K562 (cell line): ENCODE measurements at regions not wholly inside any gene's neighbourhood (a gene's known extent, or its start where the extent isn't known, plus 50 kb on each side); places are given as distances from the start of the nearest gene placed in this dataset.

Experiments used
- ATAC-seq: fragments of 200-7000 bp; cut with Tn5 transposase; 3 replicates; pipeline ENCODE4 v1.9.1; 2020; ENCODE audit warnings: moderate library complexity
- BruUV-seq: library from RNA; stranded (reverse); fragments of 400-500 nt; replicated peaks from 2 replicates; lab custom pipeline; 2021; lab: Mats Ljungman, UMichigan
- CTCF ChIA-PET: fragments of 300-600 bp; formaldehyde crosslinking; extraction: SDS; loops from one replicate; lab custom pipeline; 2021; ENCODE audit warnings: low intra/inter-chr PET ratio; lab: Yijun Ruan, JAX
- POLR2A ChIA-PET: fragments of 300-600, 350-650 bp; sonication (Branson Sonifier 250); formaldehyde crosslinking; extraction: SDS; loops from one replicate; lab custom pipeline; 2021; ENCODE audit warnings: antibody characterized with exemption, inconsistent platforms; lab: Yijun Ruan, JAX
- DNase-seq, 4 experiments: peaks; one replicate each; pipeline versions ENCODE4 v3.0.0 to v3.0.0-alpha.2; 2011 to 2018; ENCODE audit warnings: low spot score in 3 of 4, mixed read lengths in 3 of 4; ENCODE audit errors: extremely low read depth in 1 of 4
- FAIRE-seq: peaks from 2 replicates; lab custom pipeline; 2011; peaks lifted over from hg19 to GRCh38; lab: Jason Lieb, UNC
- H2AFZ ChIP-seq: 2 replicates; pipeline ENCODE4 v1.6.0; 2011; ENCODE audit warnings: low read depth, low read length, control low read depth, inconsistent platforms
- H3K27ac ChIP-seq: fragments of 200-600 bp; 3 replicates; pipeline ENCODE4 v1.8.0; 2011; ENCODE audit warnings: low read depth, mild to moderate bottlenecking, control low read depth, inconsistent platforms, low read length, moderate library complexity, mixed read lengths; ENCODE audit errors: extremely low read depth
- H3K27me3 ChIP-seq, 2 experiments: fragments of 300-600 bp in 1 of 2; 2 replicates in 1 of 2; 3 replicates in 1 of 2; pipeline versions ENCODE4 v1.6.0 to v1.8.0; 2011; ENCODE audit warnings: inconsistent platforms in 2 of 2, low read length in 2 of 2, mild to moderate bottlenecking in 1 of 2, mixed read lengths in 1 of 2, moderate library complexity in 1 of 2; ENCODE audit not compliant: control insufficient read depth in 2 of 2, insufficient read depth in 2 of 2
- H3K36me3 ChIP-seq: fragments of 300-600 bp; 3 replicates; pipeline ENCODE4 v1.8.0; 2011; ENCODE audit warnings: mild to moderate bottlenecking, low read length, inconsistent platforms; ENCODE audit not compliant: control insufficient read depth, insufficient read depth
- H3K4me1 ChIP-seq, 2 experiments: fragments of 200-600 bp in 1 of 2; replicated peaks in 1 of 2; 2 replicates in 1 of 2; 3 replicates in 1 of 2; pipeline versions ENCODE4 v1.5.1 to v1.8.0; 2011; ENCODE audit warnings: inconsistent platforms in 2 of 2, low read length in 2 of 2, mild to moderate bottlenecking in 1 of 2, mixed read lengths in 1 of 2, moderate library complexity in 1 of 2; ENCODE audit not compliant: control insufficient read depth in 2 of 2, insufficient read depth in 2 of 2
- H3K4me2 ChIP-seq: 2 replicates; pipeline ENCODE4 v1.6.1; 2011; ENCODE audit warnings: low read length, control low read depth, inconsistent platforms, mixed read lengths; ENCODE audit not compliant: insufficient read depth
- H3K4me3 ChIP-seq: fragments of 200-600 bp; sonication (generic), shearing (Covaris generic); 2 replicates; pipeline ENCODE4 v1.5.1; 2016; ENCODE audit warnings: control low read depth, inconsistent platforms
- H3K79me2 ChIP-seq: fragments of 200-600 bp; 3 replicates; pipeline ENCODE4 v1.8.0; 2011; ENCODE audit warnings: low read length, inconsistent platforms; ENCODE audit not compliant: control insufficient read depth, insufficient read depth
- H3K9ac ChIP-seq, 2 experiments: 2 replicates each; pipeline versions ENCODE4 v1.6.0 to v1.6.1; 2011; ENCODE audit warnings: low read depth in 2 of 2, low read length in 2 of 2, control low read depth in 1 of 2, inconsistent platforms in 1 of 2, mild to moderate bottlenecking in 1 of 2, mixed read lengths in 1 of 2; ENCODE audit not compliant: insufficient read depth in 1 of 2
- H3K9me1 ChIP-seq: one replicate; pipeline ENCODE4 v1.6.0; 2011; ENCODE audit warnings: inconsistent platforms, mild to moderate bottlenecking, low read length, moderate library complexity; ENCODE audit not compliant: control insufficient read depth, insufficient read depth
- H3K9me3 ChIP-seq: replicated peaks from 2 replicates; pipeline ENCODE4 v1.5.1; 2011; ENCODE audit warnings: low read depth, low read length, inconsistent platforms; ENCODE audit not compliant: control insufficient read depth, insufficient read depth
- H4K20me1 ChIP-seq: replicated peaks from 2 replicates; pipeline ENCODE4 v1.6.1; 2011; ENCODE audit warnings: low read length, inconsistent platforms, mixed read lengths; ENCODE audit not compliant: control insufficient read depth, insufficient read depth
- KAT7 ChIP-seq: sonication (generic); formaldehyde crosslinking; IDR thresholded peaks from 2 replicates; pipeline ENCODE4 v1.8.0; 2022; ENCODE audit warnings: missing genetic modification reagents, mild to moderate bottlenecking, borderline replicate concordance
- RBM34 ChIP-seq: fragments of 200-400 bp; formaldehyde crosslinking; IDR thresholded peaks from 2 replicates; pipeline ENCODE4 v1.6.1; 2018; ENCODE audit warnings: low read length, borderline replicate concordance; ENCODE audit not compliant: insufficient read depth
- RFX7 ChIP-seq: fragments of 250-450 bp; sonication (Bioruptor Pico); IDR thresholded peaks from 2 replicates; pipeline ENCODE4 v1.5.1; 2021; ENCODE audit warnings: mild to moderate bottlenecking
- ZNF644 ChIP-seq: fragments of 200-800 bp; sonication (Bioruptor generic); IDR thresholded peaks from 2 replicates; pipeline ENCODE4 v1.6.1; 2016; ENCODE audit warnings: low read depth, missing genetic modification characterization, missing compliant biosample characterization
- WGBS: fragments of 100-300 bp; shearing (Covaris generic); methylation state at CpG from one replicate; pipeline ENCODE4 v1.1.6; 2016; ENCODE audit warnings: low coverage, mixed read lengths; ENCODE audit not compliant: insufficient coverage; ENCODE audit errors: missing lambda C conversion rate; 5-methylcytosine and 5-hydroxymethylcytosine counted together
- in situ Hi-C: fragments of 300-500 bp; cut with MboI; formaldehyde crosslinking; loops from 4 replicates; pipeline ENCODE4 v1.15.0; 2018; ENCODE audit warnings: inconsistent platforms, mixed read lengths
- intact Hi-C: fragments of 100-400 bp; cut with micrococcal nuclease; formaldehyde crosslinking; loops from 2 replicates; pipeline ENCODE4 v1.14.2; 2022
- TF ChIP-seq, protein P1 (sequence below), 3 experiments: fragments of 200-800 bp in 1 of 3; sonication (Bioruptor generic) in 1 of 3; sonication (generic) in 1 of 3; formaldehyde crosslinking in 1 of 3; IDR thresholded peaks; 2 replicates each; pipeline versions ENCODE4 v1.6.1 to v1.8.0; 2016 to 2022; ENCODE audit warnings: mild to moderate bottlenecking in 2 of 3, missing compliant biosample characterization in 2 of 3, missing genetic modification characterization in 2 of 3, missing genetic modification reagents in 1 of 3

DNA sequence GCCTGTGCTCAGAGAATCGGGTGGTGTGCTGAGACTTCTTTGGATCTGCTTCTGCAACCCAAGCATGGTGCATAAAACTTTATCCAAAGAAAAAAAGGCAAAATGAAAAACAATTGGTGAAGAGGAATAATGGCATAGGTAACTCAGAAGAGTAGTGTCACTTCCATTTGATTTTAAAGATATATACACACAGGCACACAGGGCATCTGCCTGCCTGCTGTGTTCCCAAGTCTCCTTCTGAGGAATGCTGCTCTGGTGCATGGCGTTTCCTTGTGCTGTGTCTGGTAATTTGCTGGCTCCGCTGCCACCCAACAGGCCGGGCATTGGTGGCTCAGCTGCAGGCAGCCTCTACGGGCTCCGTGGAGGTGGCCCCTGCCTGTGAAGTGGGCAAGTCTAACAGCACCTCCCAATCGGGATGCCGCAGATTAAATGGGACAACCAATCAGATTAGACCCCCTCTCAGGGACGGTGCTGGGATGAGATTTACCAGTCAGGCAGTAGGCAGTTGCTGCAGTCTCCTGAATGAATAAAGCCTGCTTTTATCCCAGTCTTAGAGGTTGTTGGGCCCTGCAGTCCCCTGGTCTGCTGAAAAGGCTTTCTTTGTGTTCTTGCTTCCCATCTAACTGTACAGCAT lies 253.7 kb upstream of the RASGRP1 start:
- DNase-seq (peak in 1 of 4 experiments; percentile 10), ATAC-seq (no peak)
- Histone ChIP-seq H3K79me2 (no peaks in the 10 kb centered on the region), H3K27me3 (peaks cover 0 to 5% of the 10 kb centered on the region in 2 experiments; a peak in 2 of 5 replicates), H3K36me3 (no peaks in the 10 kb centered on the region), H3K4me3 (no peak overlapping the region), H3K27ac (no peak overlapping the region), H2AFZ (no peak overlapping the region), H3K9me1 (no peaks in the 10 kb centered on the region), H3K9ac (no peak overlapping the region)
- 2% methylated on average over 9 of the region's 9 CpGs for WGBS
- no TSS peak for BruUV-seq
- POLR2A ChIA-PET = no interaction called here
- TF ChIP-seq RBM34 (no peak), ZNF644 (tag) (no peak), RFX7 (CRISPR knock-in tag) (no peak), KAT7 (CRISPR knock-in tag) (no peak)
- TF ChIP-seq, protein P1, sequence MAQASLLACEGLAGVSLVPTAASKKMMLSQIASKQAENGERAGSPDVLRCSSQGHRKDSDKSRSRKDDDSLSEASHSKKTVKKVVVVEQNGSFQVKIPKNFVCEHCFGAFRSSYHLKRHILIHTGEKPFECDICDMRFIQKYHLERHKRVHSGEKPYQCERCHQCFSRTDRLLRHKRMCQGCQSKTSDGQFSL (CRISPR knock-in tag; IDR thresholded peaks at IDR 0.05) = no peak
- TF ChIP-seq, protein P1 (tag; IDR thresholded peaks at IDR 0.05) = no peak
- TF ChIP-seq, all 486 proteins: peak for 0
- H3K9me3 ChIP-seq = no peaks in the 10 kb centered on the region
- in situ Hi-C loops (loop anchor here (25.0 kb wide), 1 partner anchor 769 kb away; the partner anchor contains the start of gene THBS1), intact Hi-C loops (loop anchor here (2.0 to 5.0 kb wide), 3 partner anchors 35 to 763 kb away; partner anchors contain the start of gene THBS1)
- no peak overlapping the region for H3K4me2 ChIP-seq
- no peaks in the 10 kb centered on the region for H3K4me1 ChIP-seq
- H4K20me1 ChIP-seq = no peaks in the 10 kb centered on the region
- no peak for FAIRE-seq
- CTCF ChIA-PET = interaction anchor here (1.9 kb wide), 1 partner anchor 938 kb away, joined by 9 read pairs; no protein-coding TSS in a partner anchor
